GM19043 (cell line): ENCODE measurements at regions not wholly inside any gene's neighbourhood (a gene's known extent, or its start where the extent isn't known, plus 50 kb on each side); places are given as distances from the start of the nearest gene placed in this dataset.

Experiments used
- ATAC-seq: cut with Tn5 transposase; IDR thresholded peaks from one replicate; pipeline ENCODE4 v1.9.1; 2021; ENCODE audit warnings: low read depth; ENCODE audit not compliant: unreplicated experiment

DNA sequence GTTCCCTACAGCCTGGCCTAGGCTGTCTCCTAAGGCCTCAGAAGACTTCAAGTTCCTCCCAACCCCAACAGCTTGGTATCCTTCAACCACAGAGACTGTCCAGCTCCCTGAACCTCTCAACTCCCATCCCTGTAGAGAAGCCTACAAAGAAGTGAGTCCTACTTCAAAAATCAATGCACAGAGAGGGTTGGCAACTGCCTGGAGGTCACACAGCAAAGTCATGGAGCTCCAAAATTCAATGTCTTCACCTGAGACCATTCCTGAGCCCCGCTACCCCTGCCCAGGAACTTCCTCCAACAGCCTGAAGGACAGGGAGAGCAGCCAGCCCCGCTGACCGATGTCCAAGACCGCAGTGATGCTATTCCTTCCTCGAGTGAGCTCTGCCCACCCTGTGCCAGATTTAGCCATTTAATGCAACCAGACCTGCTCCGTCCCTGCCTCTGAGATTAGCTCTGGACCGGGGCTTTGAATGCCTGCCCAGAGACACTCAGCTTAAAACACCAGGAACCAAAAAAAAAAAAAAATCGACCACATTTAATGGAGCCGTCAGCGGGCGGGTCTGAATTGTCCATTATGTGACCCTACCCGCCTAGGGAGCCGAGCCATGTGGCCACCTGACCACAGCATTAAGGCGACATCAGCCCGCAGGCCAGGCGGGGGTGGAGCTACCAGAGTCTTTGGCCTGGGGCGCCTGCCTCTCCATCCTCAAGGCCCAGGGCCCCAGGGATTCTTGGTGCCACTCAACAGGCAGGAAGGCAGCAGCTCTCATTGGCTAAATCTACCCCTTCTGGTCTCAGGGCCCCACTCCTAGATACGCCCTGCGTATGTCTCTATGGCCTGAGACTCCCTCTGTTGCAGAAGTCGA lies 148.6 kb downstream of the SYF2 start:
- no peak for ATAC-seq

DNA sequence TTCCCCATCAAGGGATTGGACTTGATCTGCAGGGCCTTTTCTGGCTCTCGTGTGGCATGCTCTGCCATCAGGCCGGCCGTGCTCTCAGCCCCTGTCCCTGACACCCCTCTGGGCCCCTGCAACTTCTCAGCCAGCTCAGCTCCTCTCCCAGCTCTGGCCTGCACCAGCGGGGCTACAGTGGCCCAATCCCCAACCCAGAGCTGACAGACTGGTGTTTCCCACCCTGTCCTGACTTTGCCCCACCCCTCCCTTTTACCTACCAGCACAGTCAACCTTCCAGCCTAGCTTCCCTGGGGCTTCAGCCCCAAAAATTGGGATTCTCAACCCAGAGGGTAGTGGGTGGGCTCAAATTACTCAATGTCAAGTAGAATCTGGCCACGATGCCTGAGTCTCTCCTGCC lies 149.3 kb downstream of the SYF2 start:
- ATAC-seq, result no peak

DNA sequence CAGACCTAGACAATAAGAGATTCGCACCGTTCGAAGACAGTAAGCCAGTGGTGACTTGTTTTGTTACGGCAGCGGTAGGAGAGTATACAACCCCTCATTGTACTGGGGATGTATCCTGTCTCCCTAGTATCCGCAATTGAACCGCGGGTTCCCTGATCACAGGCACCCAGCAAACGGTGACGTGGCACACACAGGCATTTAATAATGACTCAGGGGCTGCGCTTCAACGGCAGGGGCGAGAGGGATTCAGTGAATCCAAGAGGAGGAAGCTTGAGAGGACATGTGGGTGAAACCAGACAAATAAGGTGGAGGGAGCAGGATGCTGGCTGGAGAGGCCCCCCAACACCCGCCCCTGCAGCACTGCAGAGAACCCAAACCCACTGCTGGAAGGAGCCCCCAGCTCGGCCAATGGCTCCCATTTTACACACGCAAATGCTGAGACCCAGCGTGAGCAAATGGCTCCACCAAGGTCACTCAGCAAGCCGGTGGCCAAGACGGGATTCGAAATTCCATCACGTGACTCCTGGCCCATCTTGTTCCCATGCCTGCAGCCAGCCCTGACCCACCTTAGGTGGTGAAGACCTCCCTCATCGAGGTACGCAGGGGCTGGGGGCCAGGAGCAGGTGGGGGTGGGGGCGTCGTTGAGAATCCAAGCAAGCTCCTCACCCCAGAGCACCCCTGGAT lies 149.9 kb downstream of the SYF2 start:
- ATAC-seq, result no peak

DNA sequence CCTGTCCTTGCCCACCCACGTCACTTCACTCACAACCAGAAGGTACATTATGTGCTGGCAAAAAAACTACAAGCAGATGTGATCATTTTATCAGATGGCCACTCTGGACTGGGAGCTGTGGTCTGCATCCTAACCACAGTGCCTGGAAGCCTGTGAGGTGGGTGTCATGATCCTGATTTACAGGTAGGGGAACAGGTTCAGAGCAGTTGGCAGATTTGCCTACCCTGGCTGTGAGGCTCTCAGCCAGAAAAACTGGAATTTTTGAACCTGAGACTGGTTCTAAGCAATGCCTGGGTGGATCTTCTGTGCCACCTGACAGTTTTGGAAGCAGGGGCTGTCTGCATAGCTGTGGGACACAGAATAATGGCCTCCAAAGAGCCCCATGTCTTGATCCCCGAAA lies 150.8 kb downstream of the SYF2 start:
- ATAC-seq, result no peak

DNA sequence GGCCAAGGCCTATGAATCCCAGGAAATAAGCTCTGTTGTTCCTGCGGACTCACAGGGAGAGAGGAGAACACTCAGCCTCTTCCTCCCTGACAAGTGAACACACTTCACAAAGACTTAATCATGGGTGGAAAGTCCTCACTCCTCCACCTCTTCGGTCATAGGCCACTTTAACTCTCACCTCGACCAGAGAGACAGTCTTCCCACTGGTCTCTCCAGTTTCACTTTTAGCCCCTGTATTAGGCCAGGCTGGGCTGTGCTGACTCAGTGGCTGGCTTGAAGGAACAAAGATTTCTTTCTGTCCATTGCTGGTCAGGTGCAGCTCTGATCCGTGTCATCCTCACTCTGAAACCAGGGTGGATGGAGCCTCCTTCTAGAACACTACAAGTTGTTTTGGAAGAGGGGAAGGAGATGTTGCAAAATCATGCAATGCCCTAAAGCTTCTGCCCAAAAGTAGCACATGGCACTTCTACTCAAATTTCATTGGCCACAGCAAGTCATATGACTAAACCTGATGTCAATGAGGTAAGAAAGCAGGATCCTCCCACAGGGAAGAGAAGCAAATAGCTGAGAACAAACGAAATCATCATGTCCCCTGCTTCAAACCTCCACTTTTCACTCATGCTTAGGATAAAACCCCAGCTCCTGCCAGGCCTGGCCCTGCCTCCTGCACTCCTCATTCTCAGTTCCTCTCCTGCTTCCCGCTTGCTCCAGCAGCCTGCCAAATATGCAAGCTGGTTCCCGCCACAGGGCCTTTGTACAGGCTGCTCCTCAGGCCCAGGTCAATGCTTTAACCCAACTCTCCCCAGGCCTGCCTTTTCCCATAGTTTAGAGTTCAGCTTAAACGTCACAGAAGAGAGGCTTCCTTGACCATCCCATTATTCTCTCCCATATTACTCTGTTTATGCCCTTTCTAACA lies 150.5 kb upstream of the RUNX3 start:
- no peak for ATAC-seq

DNA sequence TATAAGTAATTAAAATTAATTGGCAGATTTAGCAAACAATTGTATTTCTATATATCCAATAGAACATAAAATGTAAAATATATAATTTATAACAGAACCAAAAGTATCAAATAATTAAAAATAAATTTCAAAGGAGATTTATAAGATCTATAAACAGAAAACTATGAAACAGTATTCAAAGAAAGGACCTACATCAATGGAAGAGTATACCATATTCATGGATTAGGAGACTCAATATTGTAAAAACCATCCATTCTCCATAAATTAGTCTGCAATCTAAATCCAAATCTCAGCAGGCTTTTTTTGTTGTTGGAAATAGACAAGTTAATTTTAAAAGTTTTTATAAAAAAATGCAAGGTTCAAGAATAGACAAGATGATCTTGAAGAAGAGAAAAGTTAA lies 149.0 kb upstream of the RUNX3 start:
- ATAC-seq, result no peak

DNA sequence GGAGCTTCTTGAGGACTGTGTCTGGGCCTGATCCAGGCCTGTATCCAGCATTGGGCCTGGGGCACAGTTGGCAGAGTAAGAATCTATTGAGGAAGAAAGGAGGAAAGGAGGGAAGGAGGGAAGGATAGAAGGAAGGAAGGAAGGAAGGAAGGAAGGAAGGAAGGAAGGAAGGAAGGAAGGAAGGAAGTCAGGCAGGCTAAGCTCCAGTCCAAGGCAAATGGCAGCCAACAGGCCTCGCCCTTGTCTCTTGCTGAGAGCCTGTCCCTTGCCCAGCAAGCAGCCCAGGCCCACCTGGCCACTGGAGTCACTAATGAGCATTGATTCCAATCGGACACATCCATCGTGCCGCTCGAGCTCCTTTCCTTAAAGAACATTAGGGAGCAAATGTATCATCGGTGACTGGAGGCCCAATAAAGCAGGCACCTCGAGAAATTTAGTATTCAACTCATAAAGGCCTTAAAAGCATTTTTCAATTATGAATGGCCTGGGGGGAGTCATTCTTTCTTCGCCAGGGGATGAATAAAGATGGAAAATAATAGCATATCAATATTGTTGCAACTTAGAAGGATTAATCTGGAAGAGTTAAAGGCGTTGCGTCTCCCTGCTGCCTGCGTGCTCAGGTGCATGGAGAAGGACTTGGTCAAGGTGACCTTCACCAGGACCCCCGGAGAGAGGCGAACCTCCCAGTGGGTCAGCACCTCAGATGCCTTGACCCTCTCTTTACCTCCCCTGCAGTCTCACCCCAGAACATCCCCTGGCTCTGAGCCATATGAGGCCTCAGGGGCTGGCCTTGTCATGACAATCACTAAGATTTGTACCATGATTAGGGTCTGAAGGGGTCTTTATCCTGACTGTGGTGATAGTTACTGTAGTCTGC lies 144.5 kb upstream of the RUNX3 start:
- ATAC-seq, result no peak

DNA sequence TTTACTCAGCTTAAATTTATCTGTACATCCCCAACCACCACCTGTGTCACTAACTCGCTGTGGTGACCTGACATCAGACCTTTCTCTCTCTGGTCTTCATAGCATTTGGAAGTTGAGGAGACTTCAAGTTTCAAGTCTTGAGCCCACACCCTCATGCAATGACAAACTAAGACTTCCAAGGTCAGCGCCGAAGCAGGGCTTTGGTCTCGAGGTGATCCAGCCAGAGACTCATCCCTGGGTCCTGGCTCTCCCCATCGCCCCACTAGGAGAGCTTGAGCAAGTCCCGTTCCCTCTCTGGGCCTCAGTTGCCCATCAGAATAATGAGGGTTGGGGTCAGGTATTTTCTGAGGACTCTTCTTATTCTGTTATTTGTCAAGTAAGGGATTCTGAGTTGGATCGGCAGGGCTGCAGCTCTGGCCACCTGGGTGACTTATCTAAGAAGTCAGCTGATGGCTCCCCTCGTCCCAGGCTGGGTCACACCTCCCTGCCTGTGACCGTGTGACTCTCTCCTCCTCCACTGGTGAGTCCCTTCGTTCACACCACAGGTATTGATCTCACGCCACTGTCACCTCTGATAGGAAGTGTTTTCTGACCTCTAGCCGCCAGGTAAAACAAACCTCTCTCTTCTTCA lies 143.7 kb upstream of the RUNX3 start:
- ATAC-seq, result no peak

DNA sequence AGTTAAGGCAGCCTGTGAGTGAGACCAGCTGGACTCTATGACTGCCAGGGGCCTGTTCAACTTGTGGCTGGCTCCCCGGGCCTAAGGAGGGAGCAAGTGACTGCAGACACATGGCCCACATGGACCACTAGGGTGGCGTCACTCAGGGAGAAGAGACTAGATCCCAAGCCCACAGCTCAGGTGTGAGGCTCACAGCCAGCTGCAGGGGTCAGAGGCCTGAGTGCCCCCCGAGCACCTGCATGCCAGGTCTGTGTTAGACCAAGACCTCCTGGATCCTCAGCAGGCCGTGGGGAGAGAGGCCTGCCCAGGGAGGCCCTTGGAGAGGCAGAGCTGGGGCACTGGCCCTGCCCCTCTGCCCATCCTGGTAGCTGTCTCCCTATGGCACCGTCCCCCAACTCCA lies 142.4 kb upstream of the RUNX3 start:
- ATAC-seq, result no peak

DNA sequence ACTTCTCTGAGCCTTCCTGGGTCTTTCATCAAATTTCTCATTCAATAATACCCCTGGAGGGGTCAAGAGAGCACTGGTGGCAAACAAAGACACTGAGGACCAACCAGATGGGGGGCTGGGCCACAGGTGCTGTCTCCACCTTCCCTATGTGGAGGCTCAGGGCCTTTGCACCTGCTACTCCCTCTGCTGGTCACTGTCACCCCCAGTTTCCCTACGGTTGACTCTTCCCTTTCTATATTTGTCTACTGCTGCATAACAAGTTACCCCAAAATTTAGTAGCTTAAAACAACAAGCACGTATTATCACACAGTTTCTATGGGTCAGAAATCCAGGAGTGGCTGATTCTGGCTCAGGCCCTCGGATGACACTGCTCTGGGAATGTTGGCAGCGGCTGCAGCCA lies 138.8 kb upstream of the RUNX3 start:
- ATAC-seq, result no peak

DNA sequence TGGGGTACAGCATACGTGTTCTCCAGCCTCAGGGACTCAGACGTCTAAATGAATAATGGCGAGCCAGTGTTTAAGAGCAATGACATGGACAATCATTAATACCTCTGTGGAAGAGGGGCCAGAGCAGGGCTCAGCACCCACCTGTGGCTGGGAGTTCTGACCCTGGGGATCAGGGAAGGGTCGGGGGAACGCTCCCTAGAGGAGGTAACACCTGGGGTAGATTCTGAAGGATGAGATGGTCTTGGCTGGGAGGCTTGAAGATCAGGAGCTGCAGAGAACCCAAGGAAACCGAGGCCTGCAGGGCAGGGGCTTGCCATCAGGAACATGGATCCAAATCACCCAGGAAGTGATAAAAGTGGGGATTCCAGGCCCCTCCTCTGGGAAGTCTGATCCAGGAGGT lies 138.2 kb upstream of the RUNX3 start:
- ATAC-seq, result no peak

DNA sequence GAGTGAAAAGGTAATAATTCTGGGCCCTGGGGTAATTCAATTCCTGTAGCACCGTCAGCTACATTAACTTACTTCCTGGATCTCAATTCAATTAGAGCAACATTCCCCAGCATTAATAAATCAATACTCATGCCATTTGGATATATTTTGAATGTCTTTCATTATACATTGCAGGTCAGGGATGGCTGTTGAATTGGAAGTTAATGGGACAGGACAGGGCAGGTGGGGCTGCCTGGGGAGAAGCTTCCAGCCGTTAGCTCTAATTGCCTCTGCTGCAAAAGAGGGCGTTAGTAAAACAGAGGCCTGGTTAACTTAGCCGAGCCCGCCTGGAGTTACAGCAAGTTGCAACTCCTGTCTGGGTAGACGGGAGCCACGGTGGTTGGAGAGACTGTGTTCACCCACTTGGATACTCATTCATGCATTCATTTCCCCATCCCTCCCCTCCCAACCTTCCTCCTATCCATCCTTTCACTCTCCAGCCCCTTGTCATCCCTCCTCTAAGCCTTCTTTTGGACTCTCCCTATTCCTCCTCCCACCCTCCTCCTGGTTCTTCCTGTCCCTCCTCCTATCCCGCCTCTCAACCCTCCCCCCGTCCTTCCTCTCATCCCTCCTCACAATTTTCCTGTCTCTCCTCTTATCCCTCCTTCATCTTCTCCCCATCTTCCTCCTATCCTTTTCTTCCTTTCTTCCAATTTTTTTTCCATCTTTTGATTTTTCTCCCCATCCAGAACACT lies 137.6 kb upstream of the RUNX3 start:
- no peak for ATAC-seq

DNA sequence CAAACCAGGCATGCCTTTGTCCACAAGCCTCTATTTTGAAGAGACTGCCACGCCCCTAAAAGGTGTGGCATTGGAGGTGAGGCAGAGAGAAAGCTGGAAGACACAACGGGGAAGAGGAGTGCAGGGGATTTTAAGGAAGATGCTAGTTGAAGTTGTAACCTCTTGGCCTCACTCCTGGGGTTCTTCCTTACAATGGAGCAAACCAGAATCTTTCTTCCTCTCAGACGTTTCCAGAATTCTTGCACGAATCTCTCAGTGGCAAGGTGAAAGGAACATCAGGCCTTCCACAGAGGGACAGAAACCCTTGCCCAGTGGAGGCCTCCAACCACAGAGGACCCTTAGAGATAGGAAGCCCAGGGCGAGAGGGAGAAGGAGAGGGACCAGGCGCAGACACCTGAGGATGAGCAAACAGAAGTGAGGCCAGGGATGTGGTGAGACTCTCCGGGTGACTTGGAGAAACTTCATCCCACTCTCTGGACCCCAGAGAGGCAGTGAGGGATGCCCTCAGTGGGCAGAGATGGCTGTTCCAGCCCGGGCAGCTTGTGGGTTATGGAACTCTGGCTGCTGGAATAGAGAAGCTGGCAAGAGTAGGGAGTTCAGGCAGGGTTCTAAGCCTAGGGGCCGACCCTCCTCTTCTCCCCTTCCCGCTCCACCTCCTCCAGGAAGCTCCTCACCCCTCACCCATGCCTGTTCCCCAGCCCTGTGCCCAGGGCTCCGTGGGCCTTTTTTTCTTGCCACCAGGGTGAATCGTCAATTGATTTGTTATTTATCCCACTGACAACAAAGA lies 136.8 kb upstream of the RUNX3 start:
- ATAC-seq, result no peak

DNA sequence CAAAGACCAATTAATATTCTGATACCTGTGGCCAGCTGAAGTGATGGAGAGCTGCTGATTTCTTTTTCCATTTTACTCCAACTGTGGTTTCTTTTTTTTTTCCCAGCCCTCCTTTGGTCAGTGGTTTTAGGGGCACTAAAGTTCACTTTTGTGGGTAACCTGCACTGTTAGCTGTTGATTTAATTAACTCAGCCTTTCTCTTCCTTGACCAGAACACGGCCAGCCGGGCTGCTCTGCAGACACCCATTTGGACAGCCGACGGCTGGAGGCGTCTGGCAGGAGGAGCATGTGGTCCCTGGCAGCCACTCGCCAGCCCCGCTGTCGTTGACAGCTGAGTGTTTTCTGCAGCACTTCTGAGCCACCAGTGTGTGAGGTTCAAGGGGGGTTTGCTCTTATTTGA lies 136.2 kb upstream of the RUNX3 start:
- ATAC-seq, result no peak

DNA sequence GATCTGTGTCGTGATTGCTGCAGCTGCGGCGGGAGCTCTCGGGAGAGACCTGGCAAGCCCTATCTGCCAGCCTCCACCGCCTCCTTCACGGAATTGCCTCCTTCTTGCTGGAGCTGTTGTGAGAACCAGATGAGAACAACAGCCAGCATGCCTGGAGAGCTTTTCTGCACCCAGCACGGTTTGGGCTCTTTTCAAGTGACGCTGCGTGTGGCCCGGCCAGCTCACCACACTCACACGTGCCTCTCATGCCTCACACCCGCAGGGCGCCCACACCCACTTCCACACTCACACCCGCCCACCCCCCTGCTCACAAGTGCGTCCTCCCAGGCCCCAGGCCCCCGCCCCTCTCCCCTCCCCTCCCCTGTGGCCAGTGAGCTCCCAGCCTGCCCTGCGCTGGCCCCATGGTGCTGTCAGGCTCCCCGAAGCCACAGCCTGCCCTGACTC lies 135.7 kb upstream of the RUNX3 start:
- ATAC-seq, result no peak

DNA sequence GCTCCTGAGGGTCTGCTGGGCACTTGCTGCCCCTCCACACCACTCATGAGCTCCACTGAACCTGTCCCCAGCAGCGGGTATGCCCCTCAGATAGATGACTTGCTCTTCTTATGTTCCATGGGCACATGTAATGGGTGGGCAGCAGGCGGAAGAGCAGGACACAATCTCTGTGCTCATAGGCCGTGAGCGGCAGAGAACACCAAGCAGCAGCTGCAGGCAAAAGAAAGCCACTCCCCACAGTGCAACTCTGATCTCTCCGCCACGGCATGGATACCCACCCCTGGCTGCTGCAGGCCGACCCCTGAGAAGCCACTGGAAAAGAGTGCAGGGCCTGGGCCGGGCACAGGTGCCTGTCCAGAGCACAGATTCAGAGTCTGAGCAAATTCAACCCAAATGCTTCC lies 135.2 kb upstream of the RUNX3 start:
- ATAC-seq, result no peak

DNA sequence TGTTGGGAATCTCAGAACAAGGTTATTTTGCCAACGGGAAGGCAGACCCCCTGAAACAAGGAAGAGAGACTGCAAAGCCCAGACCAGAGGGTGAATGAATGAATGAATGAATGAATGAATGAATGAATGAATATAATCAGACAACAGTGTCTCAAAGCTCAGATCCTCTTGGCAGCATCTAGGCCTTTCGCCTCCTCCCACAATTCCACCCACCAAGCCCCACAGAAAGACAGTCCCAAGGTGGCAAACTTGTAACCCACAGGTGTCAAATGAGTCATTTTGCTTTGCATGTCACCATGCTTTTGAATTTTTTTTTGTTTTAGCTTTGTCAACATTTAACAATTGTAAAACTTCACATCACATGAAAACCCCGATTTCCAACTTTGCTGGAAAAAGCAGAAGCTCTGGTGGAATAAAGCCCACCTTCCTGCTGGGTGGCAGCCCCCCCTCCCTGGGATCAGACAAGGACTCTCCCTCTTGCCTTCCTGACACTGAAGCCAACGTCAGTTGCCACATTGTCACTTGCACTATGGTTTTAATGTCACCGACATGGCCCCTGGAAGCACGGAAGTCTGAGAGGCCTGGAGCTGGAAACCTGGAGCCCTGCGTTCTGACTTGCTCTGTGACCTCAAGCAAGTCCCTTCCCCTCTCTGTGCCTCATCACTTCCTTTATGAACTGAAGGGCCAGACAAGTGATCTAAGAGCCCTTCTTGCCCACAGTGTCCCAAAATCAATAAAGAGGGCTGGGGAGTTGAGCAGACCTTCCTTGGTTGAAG lies 134.6 kb upstream of the RUNX3 start:
- no peak for ATAC-seq
